HG03095 (cell line): ENCODE measurements at regions not wholly inside any gene's neighbourhood (a gene's known extent, or its start where the extent isn't known, plus 50 kb on each side); places are given as distances from the start of the nearest gene placed in this dataset.

Experiments used
- ATAC-seq: cut with Tn5 transposase; IDR thresholded peaks from one replicate; pipeline ENCODE4 v1.9.1; 2021; ENCODE audit warnings: moderate library complexity; ENCODE audit not compliant: unreplicated experiment

GRCh38 chr2:236848501-236848900, 237.2 kb upstream of the COPS8 start:
- ATAC-seq = no peak

- ATAC-seq = no peak
These were observed 236.2 kb upstream of the COPS8 start for GRCh38 chr2:236849508-236849907.

- no peak for ATAC-seq
These were observed 235.7 kb upstream of the COPS8 start for GRCh38 chr2:236849940-236850339.

- no peak for ATAC-seq
These were observed 234.5 kb upstream of the COPS8 start for GRCh38 chr2:236851187-236851586.

GRCh38 chr2:236852100-236852976, 233.4 kb upstream of the COPS8 start:
- no peak for ATAC-seq

- no peak for ATAC-seq
These were observed 232.7 kb upstream of the COPS8 start for GRCh38 chr2:236852977-236853374.

DNA sequence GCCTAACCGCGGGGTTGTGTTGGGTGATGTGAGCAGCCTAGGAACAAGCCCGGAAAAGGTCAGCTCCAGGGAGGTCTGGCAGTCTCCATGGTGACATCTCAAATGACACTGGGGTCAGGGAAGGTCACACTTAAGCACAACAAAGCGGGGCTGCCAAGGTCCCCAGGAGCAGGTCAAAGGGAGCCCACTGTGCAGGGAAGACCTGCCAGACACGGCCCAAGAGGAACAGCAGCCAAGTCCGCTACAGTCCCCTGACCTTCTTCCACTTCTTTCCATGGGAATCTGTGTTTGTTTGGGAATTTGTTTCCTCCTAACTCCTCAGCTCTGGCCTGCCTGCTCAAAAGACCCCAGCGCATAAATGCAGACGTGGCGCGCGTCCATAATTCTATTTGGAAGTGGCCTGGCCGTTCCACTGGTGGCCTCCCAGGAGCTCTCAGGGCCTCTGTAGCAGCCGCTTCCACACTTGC, 232.1 kb upstream of the COPS8 start:
- no peak for ATAC-seq

- no peak for ATAC-seq
These were observed 230.4 kb upstream of the COPS8 start for GRCh38 chr2:236855176-236855865.

DNA sequence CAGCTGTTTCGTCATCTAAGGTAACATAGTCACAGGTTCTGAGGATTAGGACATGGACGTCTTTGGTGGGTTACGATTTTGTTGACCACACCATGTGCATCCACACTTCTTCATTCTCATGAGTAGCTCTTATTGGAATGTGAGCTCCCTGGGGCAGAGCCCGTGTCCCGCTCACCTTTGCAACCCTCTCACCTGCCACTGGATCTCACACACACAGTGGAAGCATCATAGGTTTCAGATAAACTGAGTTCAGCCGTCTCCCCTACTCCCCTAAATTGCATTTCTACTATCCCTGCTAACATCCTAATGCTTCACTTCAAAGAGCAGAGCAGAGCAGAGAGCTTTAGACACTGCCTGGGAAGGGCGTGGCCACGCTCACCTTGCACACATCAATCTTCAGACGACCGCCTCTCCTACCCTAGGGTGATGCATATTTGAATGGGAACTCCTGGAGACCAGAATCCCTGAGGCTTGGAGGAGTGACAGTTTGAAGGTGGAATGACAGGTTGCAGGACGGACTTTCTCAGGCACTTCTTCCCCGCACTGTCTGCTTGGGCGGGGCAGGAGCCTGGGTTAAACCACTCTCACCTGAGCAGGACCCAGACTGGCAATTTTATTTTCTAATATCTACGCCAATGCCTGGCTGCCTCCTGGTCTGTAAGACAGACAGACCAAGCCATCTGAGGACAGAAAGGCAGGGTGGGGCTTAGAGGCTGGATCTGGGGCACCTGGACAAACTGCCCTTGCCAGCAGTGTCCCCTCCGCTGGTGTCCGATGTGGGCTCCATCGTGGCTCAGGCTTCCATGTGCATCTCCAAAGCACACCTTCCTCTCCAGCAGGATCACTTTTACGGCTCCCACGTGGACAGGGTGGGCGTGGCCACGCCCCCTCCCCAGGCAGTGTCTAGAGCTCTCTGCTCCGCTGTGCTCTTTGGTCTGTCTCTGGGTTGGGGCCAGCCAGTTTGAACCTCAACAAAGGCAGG, 229.5 kb upstream of the COPS8 start:
- ATAC-seq = no peak

GRCh38 chr2:236856848-236857235, 228.8 kb upstream of the COPS8 start:
- no peak for ATAC-seq

- no peak for ATAC-seq
These were observed 228.4 kb upstream of the COPS8 start for GRCh38 chr2:236857246-236857645.

GRCh38 chr2:236857781-236858180, 227.9 kb upstream of the COPS8 start:
- no peak for ATAC-seq

DNA sequence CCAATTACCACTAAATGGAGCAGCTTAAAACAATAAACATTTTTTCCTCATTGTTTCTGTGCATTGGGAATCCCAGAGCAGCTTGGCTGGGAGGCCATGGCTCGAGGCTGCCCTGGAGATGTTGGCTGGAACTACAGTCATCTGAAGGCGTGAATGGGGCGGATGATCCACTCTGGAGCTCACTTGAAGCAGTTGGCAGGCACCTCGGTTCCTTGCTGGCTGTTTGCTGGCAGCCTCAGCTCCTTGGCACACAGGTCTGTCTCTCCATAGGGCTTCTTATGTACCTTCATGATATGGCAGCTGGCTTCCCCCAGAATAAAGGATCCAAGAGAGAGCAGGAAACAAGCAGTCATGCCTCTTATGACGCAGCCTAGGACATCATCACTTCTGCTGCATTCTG, 227.0 kb upstream of the COPS8 start:
- ATAC-seq = no peak

- ATAC-seq = no peak
These were observed 225.8 kb upstream of the COPS8 start for GRCh38 chr2:236859908-236860307.

GRCh38 chr2:236861196-236861875, 224.4 kb upstream of the COPS8 start:
- ATAC-seq = no peak

DNA sequence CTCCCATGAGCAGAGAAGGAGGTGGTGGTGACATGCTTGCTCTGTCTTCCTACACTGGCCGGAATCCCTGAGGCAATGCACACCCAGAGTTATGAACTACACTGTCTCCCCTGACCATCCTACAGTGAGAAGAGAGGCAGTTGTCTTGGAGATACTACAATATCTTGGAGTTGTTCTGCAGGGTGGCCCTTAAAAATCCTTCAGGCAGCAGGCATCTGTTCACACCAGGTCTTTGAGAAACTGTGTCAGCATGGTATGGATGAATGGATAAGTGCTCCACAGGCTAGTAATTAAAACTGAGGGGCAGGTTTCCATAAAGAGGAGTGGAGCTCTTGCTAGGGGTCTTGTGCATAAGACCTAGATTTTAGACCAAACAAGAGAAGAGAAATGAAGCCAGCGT, 223.7 kb upstream of the COPS8 start:
- no peak for ATAC-seq

DNA sequence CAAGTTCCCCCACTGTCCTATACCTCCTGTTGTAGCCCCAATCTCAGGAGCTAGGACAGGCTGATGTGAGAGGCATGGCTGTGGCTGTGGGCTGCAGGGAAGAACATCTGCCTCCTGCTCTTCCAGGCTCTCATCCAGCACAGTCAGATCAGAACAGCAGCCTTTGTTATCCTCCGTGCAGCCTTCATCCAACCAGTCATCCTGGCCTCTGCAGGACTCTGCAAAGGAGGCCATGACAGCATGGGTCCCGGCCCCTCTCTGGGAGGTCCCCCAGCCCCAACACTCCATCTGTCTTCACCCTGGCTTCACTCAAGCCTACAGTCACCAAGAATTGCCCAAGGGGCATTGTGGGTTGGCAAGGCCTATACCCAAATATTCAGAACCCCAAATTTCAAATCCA, 223.2 kb upstream of the COPS8 start:
- ATAC-seq = no peak

GRCh38 chr2:236862961-236863728, 222.5 kb upstream of the COPS8 start:
- peak; percentile 85 for ATAC-seq

DNA sequence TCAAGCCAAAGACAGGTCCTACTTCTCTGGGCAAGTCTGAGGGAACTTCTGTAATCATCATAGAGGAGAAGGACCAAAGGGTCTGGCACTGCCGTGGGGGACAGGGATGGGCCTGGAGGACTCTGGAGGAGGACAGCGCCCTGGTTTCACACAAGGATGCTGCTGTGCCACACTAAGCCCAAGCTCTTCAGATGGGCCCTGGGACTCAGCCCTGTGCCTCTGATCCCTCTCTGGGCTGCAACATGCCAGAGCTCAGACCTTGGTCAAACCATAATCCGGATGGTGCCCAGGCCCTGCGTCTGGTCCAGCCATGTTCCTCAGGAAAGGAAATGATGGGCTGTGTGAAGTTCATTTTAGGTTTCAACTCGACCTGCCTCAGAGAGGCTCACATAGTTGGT, 222.0 kb upstream of the COPS8 start:
- no peak for ATAC-seq

DNA sequence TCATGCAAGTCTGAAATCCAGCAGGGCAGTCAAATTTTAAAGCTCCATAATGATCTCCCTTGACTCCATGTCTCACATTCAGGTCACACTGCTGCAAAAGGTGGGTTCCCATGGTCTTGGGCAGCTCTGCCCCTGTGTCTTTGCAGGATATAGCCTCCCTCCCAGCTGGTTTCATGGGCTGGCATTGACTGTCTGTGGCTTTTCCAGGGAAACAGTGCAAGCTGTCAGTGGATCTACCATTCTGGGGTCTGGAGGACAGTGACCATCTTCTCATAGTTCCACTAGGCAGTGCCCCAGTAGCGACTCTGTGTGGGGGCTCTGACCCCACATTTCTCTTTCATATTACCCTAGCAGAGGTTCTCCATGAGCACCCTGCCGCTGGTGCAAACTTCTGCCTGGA, 220.6 kb upstream of the COPS8 start:
- ATAC-seq = no peak
